Adipocyte (in vitro differentiated cells): ENCODE measurements at regions not wholly inside any gene's neighbourhood (a gene's known extent, or its start where the extent isn't known, plus 50 kb on each side); places are given as distances from the start of the nearest gene placed in this dataset.

Experiments
- DNase-seq: peaks from one replicate; pipeline ENCODE4 v3.0.0-alpha.2; 2015; ENCODE audit warnings: low read depth
- H3K27me3 ChIP-seq: replicated peaks from 2 replicates; pipeline ENCODE4 v1.7.0; 2013; ENCODE audit warnings: mild to moderate bottlenecking, low read length, moderate library complexity; ENCODE audit not compliant: control insufficient read depth, insufficient read depth
- H3K36me3 ChIP-seq: 2 replicates; pipeline ENCODE4 v1.7.0; 2013; ENCODE audit warnings: low read length, mild to moderate bottlenecking, moderate library complexity; ENCODE audit not compliant: control insufficient read depth, insufficient read depth, severe bottlenecking
- H3K4me1 ChIP-seq: 2 replicates; pipeline ENCODE4 v1.7.0; 2013; ENCODE audit warnings: mild to moderate bottlenecking, low read length, moderate library complexity; ENCODE audit not compliant: control insufficient read depth, insufficient read depth
- H3K4me3 ChIP-seq: 2 replicates; pipeline ENCODE4 v1.7.0; 2013; ENCODE audit warnings: mild to moderate bottlenecking, low read length, moderate library complexity
- H3K9ac ChIP-seq: 2 replicates; pipeline ENCODE4 v1.7.0; 2013; ENCODE audit warnings: mild to moderate bottlenecking, low read length, moderate library complexity
- H3K9me3 ChIP-seq: 2 replicates; pipeline ENCODE4 v1.7.0; 2013; ENCODE audit warnings: mild to moderate bottlenecking, low read length, moderate library complexity; ENCODE audit not compliant: control insufficient read depth

- no peak overlapping the region for H3K9ac ChIP-seq
- H3K27me3 ChIP-seq: no peaks in the 10 kb centered on the region
- no peak overlapping the region for H3K4me3 ChIP-seq
- H3K36me3 ChIP-seq: no peaks in the 10 kb centered on the region
- peaks cover 4% of the 10 kb centered on the region for H3K4me1 ChIP-seq
- no peak for DNase-seq
- peaks cover 6% of the 10 kb centered on the region for H3K9me3 ChIP-seq
Measured at GRCh38 chr4:38456096-38456495, 207.9 kb upstream of the KLF3 start.

GRCh38 chr4:38461342-38461741, 202.7 kb upstream of the KLF3 start:
- Histone ChIP-seq H3K9ac (no peak overlapping the region), H3K9me3 (no peaks in the 10 kb centered on the region)
- no peak for DNase-seq

GRCh38 chr4:38462367-38463055, 201.5 kb upstream of the KLF3 start:
- Histone ChIP-seq H3K4me1 (no peaks in the 10 kb centered on the region), H3K9ac (no peak overlapping the region), H3K27me3 (no peaks in the 10 kb centered on the region), H3K9me3 (peaks cover 11% of the 10 kb centered on the region), H3K4me3 (no peak overlapping the region), H3K36me3 (no peaks in the 10 kb centered on the region)
- DNase-seq: no peak

More at GRCh38 chr4:38461342-38461741, 202.7 kb upstream of the KLF3 start:
- no peak overlapping the region for H3K4me3 ChIP-seq
- no peaks in the 10 kb centered on the region for H3K4me1 ChIP-seq
- H3K36me3 ChIP-seq: no peaks in the 10 kb centered on the region
- H3K27me3 ChIP-seq: no peaks in the 10 kb centered on the region

- Histone ChIP-seq H3K4me3 (no peak overlapping the region), H3K9me3 (peaks cover 12% of the 10 kb centered on the region), H3K4me1 (no peaks in the 10 kb centered on the region), H3K36me3 (no peaks in the 10 kb centered on the region), H3K27me3 (no peaks in the 10 kb centered on the region), H3K9ac (no peak overlapping the region)
- no peak for DNase-seq
Measured at GRCh38 chr4:38463268-38463958, 200.6 kb upstream of the KLF3 start.

- Histone ChIP-seq H3K4me3 (no peak overlapping the region), H3K9ac (no peak overlapping the region), H3K9me3 (peaks cover 12% of the 10 kb centered on the region), H3K27me3 (no peaks in the 10 kb centered on the region), H3K36me3 (no peaks in the 10 kb centered on the region), H3K4me1 (no peaks in the 10 kb centered on the region)
- DNase-seq: no peak
Measured at GRCh38 chr4:38464328-38464727, 199.7 kb upstream of the KLF3 start.

- DNase-seq: no peak
Measured at GRCh38 chr4:38466401-38466800, 197.6 kb upstream of the KLF3 start.

GRCh38 chr4:38467296-38467695, 196.7 kb upstream of the KLF3 start:
- Histone ChIP-seq H3K4me1 (no peaks in the 10 kb centered on the region), H3K36me3 (no peaks in the 10 kb centered on the region), H3K27me3 (no peaks in the 10 kb centered on the region), H3K4me3 (no peak overlapping the region), H3K9me3 (peaks cover 12% of the 10 kb centered on the region), H3K9ac (no peak overlapping the region)
- DNase-seq: no peak

More at GRCh38 chr4:38466401-38466800, 197.6 kb upstream of the KLF3 start:
- Histone ChIP-seq H3K9me3 (peaks cover 12% of the 10 kb centered on the region), H3K4me1 (no peaks in the 10 kb centered on the region), H3K36me3 (no peaks in the 10 kb centered on the region), H3K27me3 (no peaks in the 10 kb centered on the region), H3K4me3 (no peak overlapping the region), H3K9ac (no peak overlapping the region)

GRCh38 chr4:38468339-38468866, 195.6 kb upstream of the KLF3 start:
- Histone ChIP-seq H3K9ac (no peak overlapping the region), H3K9me3 (peaks cover 14% of the 10 kb centered on the region), H3K27me3 (no peaks in the 10 kb centered on the region), H3K36me3 (no peaks in the 10 kb centered on the region), H3K4me3 (no peak overlapping the region), H3K4me1 (no peaks in the 10 kb centered on the region)
- DNase-seq: no peak

- Histone ChIP-seq H3K9me3 (peaks cover 14% of the 10 kb centered on the region), H3K27me3 (no peaks in the 10 kb centered on the region), H3K9ac (no peak overlapping the region), H3K4me3 (no peak overlapping the region), H3K4me1 (no peaks in the 10 kb centered on the region), H3K36me3 (no peaks in the 10 kb centered on the region)
- no peak for DNase-seq
Measured at GRCh38 chr4:38469410-38469809, 194.6 kb upstream of the KLF3 start.

GRCh38 chr4:38470735-38471262, 193.2 kb upstream of the KLF3 start:
- Histone ChIP-seq H3K4me1 (no peaks in the 10 kb centered on the region), H3K9ac (no peak overlapping the region), H3K9me3 (peaks cover 14% of the 10 kb centered on the region), H3K27me3 (no peaks in the 10 kb centered on the region), H3K4me3 (no peak overlapping the region), H3K36me3 (no peaks in the 10 kb centered on the region)
- no peak for DNase-seq

GRCh38 chr4:38482696-38483095, 181.3 kb upstream of the KLF3 start:
- Histone ChIP-seq H3K36me3 (no peaks in the 10 kb centered on the region), H3K4me1 (no peaks in the 10 kb centered on the region), H3K27me3 (no peaks in the 10 kb centered on the region), H3K9ac (no peak overlapping the region), H3K9me3 (no peaks in the 10 kb centered on the region), H3K4me3 (no peak overlapping the region)
- DNase-seq: no peak
